ENCODE measurements at regions not wholly inside any gene's neighbourhood (a gene's known extent, or its start where the extent isn't known, plus 50 kb on each side); places are given as distances from the start of the nearest gene placed in this dataset.

DNA sequence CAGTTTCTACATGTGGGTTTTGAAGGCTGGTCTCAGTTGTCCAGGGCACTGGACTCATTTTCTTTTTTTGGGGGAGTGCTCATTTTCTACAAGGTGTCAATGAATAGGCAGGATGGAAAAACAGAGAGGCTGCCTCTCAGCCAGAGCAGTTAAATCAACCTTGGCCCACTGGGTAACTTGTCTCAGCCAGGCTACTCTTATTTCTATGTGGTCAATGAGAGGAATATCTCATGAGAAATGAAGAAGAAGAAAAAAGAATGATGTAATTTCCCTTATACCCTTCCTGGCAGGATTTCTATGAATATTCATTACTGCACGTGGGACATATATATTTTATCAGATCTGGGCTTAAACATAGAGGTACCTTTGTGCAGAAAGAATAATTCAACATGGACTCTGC, 155.2 kb upstream of the E2F7 start:
- no peaks in the 10 kb centered on the region for H3K79me2 ChIP-seq (ENCODE audit: control insufficient read depth, insufficient read depth, low read length)
- H3K9me3 ChIP-seq (replicated peaks; ENCODE audit: control insufficient read depth, insufficient read depth, low read depth, low read length), result 0 out of 2 replicates have a peak, but pooled peaks cover 1% of the 10 kb centered on the region
- no peaks in the 10 kb centered on the region for H4K20me1 ChIP-seq (replicated peaks; ENCODE audit: control insufficient read depth, insufficient read depth, low read length)
- H3K9me1 ChIP-seq (ENCODE audit: control insufficient read depth, insufficient read depth, low read length), result no peaks in the 10 kb centered on the region
- intact Hi-C loops (cut with micrococcal nuclease), result no loop called here
- no peak overlapping the region for H3K27ac ChIP-seq (ENCODE audit: extremely low read depth, low read depth, low read length)
- FAIRE-seq, result no peak
- no peaks in the 10 kb centered on the region for H3K36me3 ChIP-seq (ENCODE audit: control insufficient read depth, insufficient read depth, low read length)
- no TSS peak for BruUV-seq (replicated peaks)
- no peak overlapping the region for H3K4me3 ChIP-seq
- H3K9ac ChIP-seq (ENCODE audit: insufficient read depth in 1 of 2, low read depth in 2 of 2, low read length in 2 of 2), result no peak overlapping the region
- no peaks in the 10 kb centered on the region for H3K27me3 ChIP-seq (ENCODE audit: control insufficient read depth in 2 of 2, insufficient read depth in 2 of 2, low read length in 2 of 2)
- 0% methylated on average over 1 of the region's 1 CpG for WGBS (ENCODE audit: insufficient coverage, low coverage, missing lambda C conversion rate)
- in situ Hi-C loops (cut with MboI), result no loop called here
- no peak for DNase-seq (ENCODE audit: extremely low read depth in 1 of 4, low spot score in 3 of 4)
- POLR2A ChIA-PET, result no interaction called here
- CTCF ChIA-PET (ENCODE audit: low intra/inter-chr PET ratio), result no interaction called here
- no peaks in the 10 kb centered on the region for H3K4me1 ChIP-seq (replicated peaks in 1 of 2; ENCODE audit: control insufficient read depth in 2 of 2, insufficient read depth in 2 of 2, low read length in 2 of 2)
- H2AFZ ChIP-seq (ENCODE audit: low read depth, low read length), result no peak overlapping the region
- no peak overlapping the region for H3K4me2 ChIP-seq (ENCODE audit: insufficient read depth, low read length)
- no peak for ATAC-seq
- no peak for TF ChIP-seq ESRRB (CRISPR knock-in tag; IDR thresholded peaks at IDR 0.05; ENCODE audit: borderline replicate concordance)
- no peak for TF ChIP-seq E2F3 (CRISPR knock-in tag; IDR thresholded peaks at IDR 0.05)
- no peak for TF ChIP-seq BMI1 (IDR thresholded peaks at IDR 0.05; ENCODE audit: low read length)
- no peak for TF ChIP-seq PRMT5 (CRISPR knock-in tag; IDR thresholded peaks at IDR 0.05)
- TF ChIP-seq KDM1A (IDR thresholded peaks at IDR 0.05), result no peak
- TF ChIP-seq RBM34 (IDR thresholded peaks at IDR 0.05; ENCODE audit: borderline replicate concordance, insufficient read depth, low read length), result no peak
- TF ChIP-seq, protein P1, sequence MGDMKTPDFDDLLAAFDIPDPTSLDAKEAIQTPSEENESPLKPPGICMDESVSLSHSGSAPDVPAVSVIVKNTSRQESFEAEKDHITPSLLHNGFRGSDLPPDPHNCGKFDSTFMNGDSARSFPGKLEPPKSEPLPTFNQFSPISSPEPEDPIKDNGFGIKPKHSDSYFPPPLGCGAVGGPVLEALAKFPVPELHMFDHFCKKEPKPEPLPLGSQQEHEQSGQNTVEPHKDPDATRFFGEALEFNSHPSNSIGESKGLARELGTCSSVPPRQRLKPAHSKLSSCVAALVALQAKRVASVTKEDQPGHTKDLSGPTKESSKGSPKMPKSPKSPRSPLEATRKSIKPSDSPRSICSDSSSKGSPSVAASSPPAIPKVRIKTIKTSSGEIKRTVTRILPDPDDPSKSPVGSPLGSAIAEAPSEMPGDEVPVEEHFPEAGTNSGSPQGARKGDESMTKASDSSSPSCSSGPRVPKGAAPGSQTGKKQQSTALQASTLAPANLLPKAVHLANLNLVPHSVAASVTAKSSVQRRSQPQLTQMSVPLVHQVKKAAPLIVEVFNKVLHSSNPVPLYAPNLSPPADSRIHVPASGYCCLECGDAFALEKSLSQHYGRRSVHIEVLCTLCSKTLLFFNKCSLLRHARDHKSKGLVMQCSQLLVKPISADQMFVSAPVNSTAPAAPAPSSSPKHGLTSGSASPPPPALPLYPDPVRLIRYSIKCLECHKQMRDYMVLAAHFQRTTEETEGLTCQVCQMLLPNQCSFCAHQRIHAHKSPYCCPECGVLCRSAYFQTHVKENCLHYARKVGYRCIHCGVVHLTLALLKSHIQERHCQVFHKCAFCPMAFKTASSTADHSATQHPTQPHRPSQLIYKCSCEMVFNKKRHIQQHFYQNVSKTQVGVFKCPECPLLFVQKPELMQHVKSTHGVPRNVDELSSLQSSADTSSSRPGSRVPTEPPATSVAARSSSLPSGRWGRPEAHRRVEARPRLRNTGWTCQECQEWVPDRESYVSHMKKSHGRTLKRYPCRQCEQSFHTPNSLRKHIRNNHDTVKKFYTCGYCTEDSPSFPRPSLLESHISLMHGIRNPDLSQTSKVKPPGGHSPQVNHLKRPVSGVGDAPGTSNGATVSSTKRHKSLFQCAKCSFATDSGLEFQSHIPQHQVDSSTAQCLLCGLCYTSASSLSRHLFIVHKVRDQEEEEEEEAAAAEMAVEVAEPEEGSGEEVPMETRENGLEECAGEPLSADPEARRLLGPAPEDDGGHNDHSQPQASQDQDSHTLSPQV (IDR thresholded peaks at IDR 0.05), result no peak
- no peak for TF ChIP-seq SIN3A (IDR thresholded peaks at IDR 0.05; ENCODE audit: borderline replicate concordance in 2 of 2, control insufficient read depth in 1 of 2, low read depth in 2 of 2, low read length in 2 of 2)
- TF ChIP-seq, protein P2, sequence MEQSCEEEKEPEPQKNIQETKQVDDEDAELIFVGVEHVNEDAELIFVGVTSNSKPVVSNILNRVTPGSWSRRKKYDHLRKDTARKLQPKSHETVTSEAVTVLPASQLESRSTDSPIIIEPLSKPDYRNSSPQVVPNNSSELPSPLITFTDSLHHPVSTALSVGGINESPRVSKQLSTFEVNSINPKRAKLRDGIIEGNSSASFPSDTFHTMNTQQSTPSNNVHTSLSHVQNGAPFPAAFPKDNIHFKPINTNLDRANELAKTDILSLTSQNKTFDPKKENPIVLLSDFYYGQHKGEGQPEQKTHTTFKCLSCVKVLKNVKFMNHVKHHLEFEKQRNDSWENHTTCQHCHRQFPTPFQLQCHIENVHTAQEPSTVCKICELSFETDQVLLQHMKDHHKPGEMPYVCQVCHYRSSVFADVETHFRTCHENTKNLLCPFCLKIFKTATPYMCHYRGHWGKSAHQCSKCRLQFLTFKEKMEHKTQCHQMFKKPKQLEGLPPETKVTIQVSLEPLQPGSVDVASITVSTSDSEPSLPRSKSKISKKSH (CRISPR knock-in tag; IDR thresholded peaks at IDR 0.05), result no peak
- TF ChIP-seq, protein P3, sequence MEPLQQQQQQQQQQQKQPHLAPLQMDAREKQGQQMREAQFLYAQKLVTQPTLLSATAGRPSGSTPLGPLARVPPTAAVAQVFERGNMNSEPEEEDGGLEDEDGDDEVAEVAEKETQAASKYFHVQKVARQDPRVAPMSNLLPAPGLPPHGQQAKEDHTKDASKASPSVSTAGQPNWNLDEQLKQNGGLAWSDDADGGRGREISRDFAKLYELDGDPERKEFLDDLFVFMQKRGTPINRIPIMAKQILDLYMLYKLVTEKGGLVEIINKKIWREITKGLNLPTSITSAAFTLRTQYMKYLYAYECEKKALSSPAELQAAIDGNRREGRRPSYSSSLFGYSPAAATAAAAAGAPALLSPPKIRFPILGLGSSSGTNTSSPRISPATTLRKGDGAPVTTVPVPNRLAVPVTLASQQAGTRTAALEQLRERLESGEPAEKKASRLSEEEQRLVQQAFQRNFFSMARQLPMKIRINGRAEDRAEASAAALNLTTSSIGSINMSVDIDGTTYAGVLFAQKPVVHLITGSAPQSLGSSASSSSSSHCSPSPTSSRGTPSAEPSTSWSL (CRISPR knock-in tag; IDR thresholded peaks at IDR 0.05; ENCODE audit: borderline replicate concordance), result no peak
- no peak for TF ChIP-seq NR2C1 (IDR thresholded peaks at IDR 0.05)
- TF ChIP-seq NR2C1 (tag; IDR thresholded peaks at IDR 0.05), result no peak
- TF ChIP-seq RBM22 (IDR thresholded peaks at IDR 0.05; ENCODE audit: low read depth, low read length, poor library complexity, severe bottlenecking), result no peak
- TF ChIP-seq, protein P4, sequence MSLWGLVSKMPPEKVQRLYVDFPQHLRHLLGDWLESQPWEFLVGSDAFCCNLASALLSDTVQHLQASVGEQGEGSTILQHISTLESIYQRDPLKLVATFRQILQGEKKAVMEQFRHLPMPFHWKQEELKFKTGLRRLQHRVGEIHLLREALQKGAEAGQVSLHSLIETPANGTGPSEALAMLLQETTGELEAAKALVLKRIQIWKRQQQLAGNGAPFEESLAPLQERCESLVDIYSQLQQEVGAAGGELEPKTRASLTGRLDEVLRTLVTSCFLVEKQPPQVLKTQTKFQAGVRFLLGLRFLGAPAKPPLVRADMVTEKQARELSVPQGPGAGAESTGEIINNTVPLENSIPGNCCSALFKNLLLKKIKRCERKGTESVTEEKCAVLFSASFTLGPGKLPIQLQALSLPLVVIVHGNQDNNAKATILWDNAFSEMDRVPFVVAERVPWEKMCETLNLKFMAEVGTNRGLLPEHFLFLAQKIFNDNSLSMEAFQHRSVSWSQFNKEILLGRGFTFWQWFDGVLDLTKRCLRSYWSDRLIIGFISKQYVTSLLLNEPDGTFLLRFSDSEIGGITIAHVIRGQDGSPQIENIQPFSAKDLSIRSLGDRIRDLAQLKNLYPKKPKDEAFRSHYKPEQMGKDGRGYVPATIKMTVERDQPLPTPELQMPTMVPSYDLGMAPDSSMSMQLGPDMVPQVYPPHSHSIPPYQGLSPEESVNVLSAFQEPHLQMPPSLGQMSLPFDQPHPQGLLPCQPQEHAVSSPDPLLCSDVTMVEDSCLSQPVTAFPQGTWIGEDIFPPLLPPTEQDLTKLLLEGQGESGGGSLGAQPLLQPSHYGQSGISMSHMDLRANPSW (CRISPR knock-in tag; IDR thresholded peaks at IDR 0.05), result no peak
